HEK293 (cell line): ENCODE measurements at regions not wholly inside any gene's neighbourhood (a gene's known extent, or its start where the extent isn't known, plus 50 kb on each side); places are given as distances from the start of the nearest gene placed in this dataset.
"Not testable (repeated sequence)": the region's sequence is repeated elsewhere in the genome, so short reads cannot be mapped to it uniquely, and the experiment has no call there.

Source experiments
- CTCF ChIA-PET: fragments of 350-600 bp; formaldehyde crosslinking; extraction: SDS; loops from one replicate; lab custom pipeline; 2021; ENCODE audit warnings: antibody characterized with exemption; lab: Yijun Ruan, JAX
- POLR2A ChIA-PET: fragments of 300-600 bp; formaldehyde crosslinking; extraction: SDS; loops from one replicate; lab custom pipeline; 2020; ENCODE audit warnings: antibody characterized with exemption, inconsistent platforms; lab: Yijun Ruan, JAX
- H3K27ac ChIP-seq: fragments of 200-500 bp; sonication (Bioruptor generic); 2 replicates; pipeline ENCODE4 v1.5.1; 2014; ENCODE audit warnings: low read depth, low read length, control low read depth, inconsistent platforms; ENCODE audit errors: extremely low read depth
- H3K36me3 ChIP-seq, 2 experiments: fragments of 200-500 bp in 1 of 2; sonication (Bioruptor generic) in 1 of 2; 1 replicate in 1 of 2; 2 replicates in 1 of 2; pipeline ENCODE4 v1.5.1; 2014 to 2017; ENCODE audit warnings: inconsistent platforms in 2 of 2, low read length in 2 of 2; ENCODE audit not compliant: control insufficient read depth in 2 of 2, insufficient read depth in 1 of 2
- H3K4me1 ChIP-seq: fragments of 200-500 bp; sonication (Bioruptor generic); 2 replicates; pipeline ENCODE4 v1.5.1; 2014; ENCODE audit warnings: mild to moderate bottlenecking, low read length, inconsistent platforms; ENCODE audit not compliant: control insufficient read depth, insufficient read depth
- H3K4me3 ChIP-seq: 2 replicates; pipeline ENCODE4 v1.5.1; 2011; ENCODE audit warnings: low read depth, mild to moderate bottlenecking, control low read depth, low read length, moderate library complexity
- H3K9me3 ChIP-seq: fragments of 200-500 bp; sonication (Bioruptor generic); 2 replicates; pipeline ENCODE4 v1.5.1; 2014; ENCODE audit warnings: low read depth, low read length, inconsistent platforms; ENCODE audit not compliant: control insufficient read depth, insufficient read depth
- KLF17 ChIP-seq: fragments of 450-650 bp; formaldehyde crosslinking; IDR thresholded peaks from 2 replicates; pipeline ENCODE4 v1.5.1; 2016; ENCODE audit warnings: missing biosample characterization, missing genetic modification characterization
- KLF8 ChIP-seq: fragments of 450-650 bp; formaldehyde crosslinking; IDR thresholded peaks from 2 replicates; pipeline ENCODE4 v1.5.1; 2016; ENCODE audit warnings: missing biosample characterization, missing genetic modification characterization
- MZF1 ChIP-seq: fragments of 450-650 bp; formaldehyde crosslinking; IDR thresholded peaks from 2 replicates; pipeline ENCODE4 v1.5.1; 2017; ENCODE audit warnings: missing biosample characterization, missing genetic modification characterization, borderline replicate concordance
- SP7 ChIP-seq: fragments of 450-650 bp; formaldehyde crosslinking; IDR thresholded peaks from 2 replicates; pipeline ENCODE4 v1.5.1; 2016; ENCODE audit warnings: missing biosample characterization, missing genetic modification characterization
- YY1 ChIP-seq: fragments of 450-650 bp; formaldehyde crosslinking; IDR thresholded peaks from 2 replicates; pipeline ENCODE4 v1.5.1; 2018; ENCODE audit warnings: missing biosample characterization, missing genetic modification characterization
- ZBTB20 ChIP-seq: fragments of 450-650 bp; formaldehyde crosslinking; IDR thresholded peaks from 2 replicates; pipeline ENCODE4 v1.5.1; 2016; ENCODE audit warnings: missing biosample characterization, missing genetic modification characterization
- ZBTB7A ChIP-seq: fragments of 450-650 bp; formaldehyde crosslinking; IDR thresholded peaks from 2 replicates; pipeline ENCODE4 v1.5.1; 2016; ENCODE audit warnings: low read depth, missing biosample characterization, missing genetic modification characterization
- ZEB2 ChIP-seq: fragments of 450-650 bp; formaldehyde crosslinking; IDR thresholded peaks from 2 replicates; pipeline ENCODE4 v1.5.1; 2016; ENCODE audit warnings: missing biosample characterization, missing genetic modification characterization
- ZFP41 ChIP-seq: fragments of 450-650 bp; formaldehyde crosslinking; IDR thresholded peaks from 2 replicates; pipeline ENCODE4 v1.5.1; 2016; ENCODE audit warnings: missing biosample characterization, missing genetic modification characterization, borderline replicate concordance
- ZIC2 ChIP-seq: fragments of 450-650 bp; formaldehyde crosslinking; IDR thresholded peaks from 2 replicates; pipeline ENCODE4 v1.5.1; 2016; ENCODE audit warnings: missing biosample characterization, missing genetic modification characterization
- ZNF132 ChIP-seq: fragments of 450-650 bp; formaldehyde crosslinking; IDR thresholded peaks from 2 replicates; pipeline ENCODE4 v1.5.1; 2017; ENCODE audit warnings: missing biosample characterization, missing genetic modification characterization, borderline replicate concordance
- ZNF169 ChIP-seq: fragments of 450-650 bp; formaldehyde crosslinking; IDR thresholded peaks from 2 replicates; pipeline ENCODE4 v1.5.1; 2016; ENCODE audit warnings: missing biosample characterization, missing genetic modification characterization
- ZNF211 ChIP-seq: fragments of 450-650 bp; formaldehyde crosslinking; IDR thresholded peaks from 2 replicates; pipeline ENCODE4 v1.5.1; 2016; ENCODE audit warnings: low read depth, missing biosample characterization, missing genetic modification characterization
- ZNF366 ChIP-seq: fragments of 450-650 bp; formaldehyde crosslinking; conservative IDR thresholded peaks from 2 replicates; pipeline ENCODE4 v1.5.1; 2016; ENCODE audit warnings: missing biosample characterization, missing genetic modification characterization
- ZNF549 ChIP-seq: fragments of 450-650 bp; IDR thresholded peaks from 2 replicates; pipeline ENCODE4 v1.5.1; 2018; ENCODE audit warnings: missing biosample characterization, missing genetic modification characterization, mild to moderate bottlenecking, inconsistent platforms, moderate library complexity
- ZNF585B ChIP-seq: fragments of 450-650 bp; formaldehyde crosslinking; IDR thresholded peaks from 2 replicates; pipeline ENCODE4 v1.5.1; 2016; ENCODE audit warnings: missing biosample characterization, missing genetic modification characterization
- ZNF610 ChIP-seq: fragments of 450-650 bp; formaldehyde crosslinking; IDR thresholded peaks from 2 replicates; pipeline ENCODE4 v1.5.1; 2016; ENCODE audit warnings: missing biosample characterization, missing genetic modification characterization, borderline replicate concordance
- ZNF707 ChIP-seq: fragments of 450-650 bp; formaldehyde crosslinking; IDR thresholded peaks from 2 replicates; pipeline ENCODE4 v1.5.1; 2016; ENCODE audit warnings: missing biosample characterization, missing genetic modification characterization
- ZNF791 ChIP-seq: fragments of 450-650 bp; formaldehyde crosslinking; IDR thresholded peaks from 2 replicates; pipeline ENCODE4 v1.5.1; 2016; ENCODE audit warnings: missing biosample characterization, missing genetic modification characterization
- ZNF792 ChIP-seq: fragments of 450-650 bp; formaldehyde crosslinking; IDR thresholded peaks from 2 replicates; pipeline ENCODE4 v1.5.1; 2016; ENCODE audit warnings: missing biosample characterization, missing genetic modification characterization
- ZSCAN30 ChIP-seq: fragments of 450-650 bp; IDR thresholded peaks from 2 replicates; pipeline ENCODE4 v1.5.1; 2018; ENCODE audit warnings: missing biosample characterization, mild to moderate bottlenecking, missing genetic modification characterization, moderate library complexity

GRCh38 chr2:185255566-185255965 is 483.0 kb upstream of the FSIP2 start (continued):
- TF ChIP-seq KLF17, result no peak
- no peak for TF ChIP-seq ZNF549 (tag by site-specific recombination)

DNA sequence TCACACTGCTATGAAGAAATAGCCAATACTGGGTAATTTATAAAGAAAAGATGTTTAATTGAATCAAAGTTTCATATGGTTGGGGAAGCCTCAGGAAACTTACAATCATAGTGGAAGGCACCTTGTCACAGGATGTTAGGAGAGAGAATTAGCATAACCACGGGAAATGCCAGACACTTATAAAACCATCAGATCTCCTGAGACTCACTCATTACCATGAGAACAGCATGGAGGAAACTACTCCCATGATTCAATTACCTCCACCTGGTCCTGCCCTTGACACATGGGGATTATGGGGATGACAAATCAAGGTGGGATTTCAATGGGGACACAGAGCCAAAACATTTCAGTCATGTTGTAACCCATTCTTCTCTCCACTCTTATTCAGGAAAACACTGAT is 472.9 kb upstream of the FSIP2 start:
- CTCF ChIA-PET, result no interaction called here
- no peak overlapping the region for H3K27ac ChIP-seq
- TF ChIP-seq KLF8 (tag by site-specific recombination) (no peak), ZNF585B (tag by site-specific recombination) (no peak), MZF1 (tag by site-specific recombination) (no peak), ZIC2 (tag by site-specific recombination) (no peak), ZBTB7A (tag by site-specific recombination) (no peak), ZEB2 (no peak), ZFP41 (tag by site-specific recombination) (no peak), ZNF211 (tag by site-specific recombination) (no peak), ZNF791 (tag by site-specific recombination) (no peak), ZSCAN30 (no peak), YY1 (tag by site-specific recombination) (no peak), ZNF132 (tag by site-specific recombination) (no peak), ZNF169 (tag by site-specific recombination) (no peak), ZNF707 (tag by site-specific recombination) (no peak), ZBTB20 (tag by site-specific recombination) (no peak), ZNF610 (no peak)
- TF ChIP-seq, all 188 proteins: peak for 0
- no peaks in the 10 kb centered on the region for H3K4me1 ChIP-seq
- POLR2A ChIA-PET, result no interaction called here
- H3K4me3 ChIP-seq, result no peak overlapping the region
- no peaks in the 10 kb centered on the region for H3K9me3 ChIP-seq
- no peaks in the 10 kb centered on the region for H3K36me3 ChIP-seq

GRCh38 chr2:185268651-185269050 is 470.0 kb upstream of the FSIP2 start:
- TF ChIP-seq ZNF366 (tag by site-specific recombination) (peak; percentile 51), SP7 (tag by site-specific recombination) (no peak)
- TF ChIP-seq, all 188 proteins: peak for 1
- H3K27ac ChIP-seq, result no peak overlapping the region
- ChIA-PET CTCF (no interaction called here), POLR2A (no interaction called here)
- no peaks in the 10 kb centered on the region for H3K36me3 ChIP-seq
- H3K9me3 ChIP-seq, result no peaks in the 10 kb centered on the region
- H3K4me1 ChIP-seq, result no peaks in the 10 kb centered on the region
- no peak overlapping the region for H3K4me3 ChIP-seq

- Histone ChIP-seq H3K27ac (no peak overlapping the region), H3K4me1 (no peaks in the 10 kb centered on the region), H3K9me3 (no peaks in the 10 kb centered on the region), H3K4me3 (no peak overlapping the region), H3K36me3 (no peaks in the 10 kb centered on the region)
- ChIA-PET CTCF (no interaction called here), POLR2A (no interaction called here)
- TF ChIP-seq ZNF792 (tag by site-specific recombination), result no peak
Observed at GRCh38 chr2:185274718-185275484, 463.7 kb upstream of the FSIP2 start.

DNA sequence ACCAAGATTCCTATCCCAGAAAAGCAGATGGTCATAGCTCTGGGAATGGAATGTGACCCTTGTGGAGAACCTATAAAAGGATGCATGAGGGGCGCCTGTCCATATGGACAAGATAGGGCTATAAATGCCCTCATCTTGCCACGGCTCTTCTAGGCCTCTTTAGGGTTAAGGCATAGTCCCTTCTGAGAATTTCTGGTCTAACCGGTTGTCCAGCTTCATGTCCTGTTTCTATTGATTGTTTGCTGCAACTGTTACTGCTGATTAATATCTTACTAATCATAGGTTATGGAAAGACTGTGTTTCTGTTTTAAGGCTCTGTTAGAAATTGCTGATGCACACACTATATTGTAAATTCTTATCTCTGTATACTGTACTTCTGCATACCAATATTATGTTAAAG is 462.6 kb upstream of the FSIP2 start:
- H3K27ac ChIP-seq, POLR2A ChIA-PET, H3K4me3 ChIP-seq, CTCF ChIA-PET, H3K4me1 ChIP-seq, H3K36me3 ChIP-seq, H3K9me3 ChIP-seq: not testable (repeated sequence)
